ENCODE measurements at regions not wholly inside any gene's neighbourhood (a gene's known extent, or its start where the extent isn't known, plus 50 kb on each side); places are given as distances from the start of the nearest gene placed in this dataset.

GRCh38 chr10:29809383-29809782, 174.6 kb upstream of the SVIL start:
- no peaks in the 10 kb centered on the region for H3K36me3 ChIP-seq (ENCODE audit: control insufficient read depth, insufficient read depth, low read length)
- H3K4me1 ChIP-seq (ENCODE audit: control insufficient read depth, insufficient read depth, low read length, poor library complexity, severe bottlenecking): peaks cover under 1% of the 10 kb centered on the region
- 94 to 100% methylated on average over 3 to 4 of the region's 5 CpGs for WGBS, 2 experiments (ENCODE audit: insufficient coverage in 2 of 2)
- H3K4me3 ChIP-seq (ENCODE audit: extremely low read depth, insufficient read depth, low read length, poor library complexity, severe bottlenecking): no peak overlapping the region
- no peak overlapping the region for H3K27ac ChIP-seq (ENCODE audit: low read depth, low read length, severe bottlenecking)
- H3K9me3 ChIP-seq (ENCODE audit: control insufficient read depth, low read length): no peaks in the 10 kb centered on the region

DNA sequence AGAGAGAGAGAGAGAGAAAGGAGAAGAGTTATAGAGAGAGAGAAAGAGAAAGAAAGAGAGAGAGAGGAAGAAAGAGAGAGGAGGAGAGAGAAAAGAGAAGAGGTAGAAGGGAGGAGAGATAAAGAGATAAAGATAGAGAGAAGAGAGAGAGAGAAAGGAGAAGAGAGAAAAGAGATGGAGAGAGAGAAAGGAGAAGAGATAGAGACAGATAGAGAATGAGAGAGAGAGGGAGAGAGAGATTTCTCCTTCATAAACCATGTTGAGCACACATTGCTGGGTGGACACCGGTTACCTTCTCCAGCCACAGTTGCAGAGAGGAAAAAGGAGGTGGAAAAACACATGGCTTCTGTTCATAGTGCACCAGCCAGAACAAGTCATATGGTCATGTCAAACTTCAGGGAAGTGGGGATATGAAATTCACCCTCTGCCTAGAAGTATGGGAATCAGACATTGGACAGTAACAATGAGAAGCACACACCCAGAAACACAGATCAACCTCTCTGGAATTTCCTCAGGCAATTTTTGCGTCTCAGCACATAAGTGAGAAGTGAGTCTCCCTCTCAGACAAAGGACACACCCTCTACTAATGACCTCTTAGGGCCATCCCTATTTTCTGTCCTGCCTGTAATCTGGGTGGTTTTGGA, 172.5 kb upstream of the SVIL start:
- H3K36me3 ChIP-seq (ENCODE audit: control insufficient read depth, insufficient read depth, low read length): no peaks in the 10 kb centered on the region
- H3K4me1 ChIP-seq (ENCODE audit: control insufficient read depth, insufficient read depth, low read length, poor library complexity, severe bottlenecking): peaks cover 13% of the 10 kb centered on the region
- H3K27ac ChIP-seq (ENCODE audit: low read depth, low read length, severe bottlenecking): no peak overlapping the region
- no peak overlapping the region for H3K4me3 ChIP-seq (ENCODE audit: extremely low read depth, insufficient read depth, low read length, poor library complexity, severe bottlenecking)
- no peaks in the 10 kb centered on the region for H3K9me3 ChIP-seq (ENCODE audit: control insufficient read depth, low read length)
- WGBS, 2 experiments (ENCODE audit: insufficient coverage in 2 of 2): 100% methylated on average over 2 of the region's 2 CpGs; no CpG with 5 or more reads in 1 of the 2 experiments

DNA sequence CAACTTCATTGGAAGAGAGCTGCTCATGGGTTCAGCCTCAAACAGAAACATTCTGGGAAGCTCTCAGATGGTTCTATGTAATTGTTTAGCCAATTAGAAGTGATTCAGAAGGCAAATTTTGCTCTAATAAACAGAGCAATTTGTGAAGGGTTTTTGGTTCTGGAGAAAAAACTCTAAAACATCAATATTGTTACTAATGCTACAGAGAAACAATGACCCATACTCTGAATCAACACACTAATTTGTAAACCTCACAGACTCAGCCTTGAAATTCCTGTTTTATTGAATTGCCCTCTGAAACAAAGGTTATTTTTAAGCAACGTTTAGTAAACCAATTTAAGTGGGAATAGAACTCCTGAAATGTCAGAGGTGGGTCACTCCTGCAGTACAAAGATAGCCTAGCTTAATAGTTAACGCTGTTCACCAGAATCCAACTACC, 171.6 kb upstream of the SVIL start:
- WGBS, 2 experiments (ENCODE audit: insufficient coverage in 2 of 2): 88 to 94% methylated on average over 1 to 2 of the region's 2 CpGs

GRCh38 chr10:29805134-29805723, 170.5 kb upstream of the SVIL start:
- H3K4me3 ChIP-seq (ENCODE audit: extremely low read depth, insufficient read depth, low read length, poor library complexity, severe bottlenecking): no peak overlapping the region
- no peaks in the 10 kb centered on the region for H3K9me3 ChIP-seq (ENCODE audit: control insufficient read depth, low read length)
- peaks cover 13% of the 10 kb centered on the region for H3K4me1 ChIP-seq (ENCODE audit: control insufficient read depth, insufficient read depth, low read length, poor library complexity, severe bottlenecking)
- 79 to 87% methylated on average over 4 to 5 of the region's 5 CpGs for WGBS, 2 experiments (ENCODE audit: insufficient coverage in 2 of 2)
- H3K27ac ChIP-seq (ENCODE audit: low read depth, low read length, severe bottlenecking): no peak overlapping the region
- H3K36me3 ChIP-seq (ENCODE audit: control insufficient read depth, insufficient read depth, low read length): no peaks in the 10 kb centered on the region

More for the DNA sequence above, 171.6 kb upstream of the SVIL start:
- Histone ChIP-seq H3K4me3 (ENCODE audit: extremely low read depth, insufficient read depth, low read length, poor library complexity, severe bottlenecking) (no peak overlapping the region), H3K27ac (ENCODE audit: low read depth, low read length, severe bottlenecking) (no peak overlapping the region), H3K9me3 (ENCODE audit: control insufficient read depth, low read length) (no peaks in the 10 kb centered on the region), H3K36me3 (ENCODE audit: control insufficient read depth, insufficient read depth, low read length) (no peaks in the 10 kb centered on the region), H3K4me1 (ENCODE audit: control insufficient read depth, insufficient read depth, low read length, poor library complexity, severe bottlenecking) (peaks cover 13% of the 10 kb centered on the region)

GRCh38 chr10:29804025-29804852, 169.5 kb upstream of the SVIL start:
- H3K36me3 ChIP-seq (ENCODE audit: control insufficient read depth, insufficient read depth, low read length): no peaks in the 10 kb centered on the region
- peaks cover 13% of the 10 kb centered on the region for H3K4me1 ChIP-seq (ENCODE audit: control insufficient read depth, insufficient read depth, low read length, poor library complexity, severe bottlenecking)
- H3K4me3 ChIP-seq (ENCODE audit: extremely low read depth, insufficient read depth, low read length, poor library complexity, severe bottlenecking): no peak overlapping the region
- no peaks in the 10 kb centered on the region for H3K9me3 ChIP-seq (ENCODE audit: control insufficient read depth, low read length)
- peak overlapping the region; percentile 63 for H3K27ac ChIP-seq (ENCODE audit: low read depth, low read length, severe bottlenecking)
- 93 to 100% methylated on average over 3 to 4 of the region's 5 CpGs for WGBS, 2 experiments (ENCODE audit: insufficient coverage in 2 of 2)

GRCh38 chr10:29802171-29802570, 167.4 kb upstream of the SVIL start:
- Histone ChIP-seq H3K27ac (ENCODE audit: low read depth, low read length, severe bottlenecking) (no peak overlapping the region), H3K4me3 (ENCODE audit: extremely low read depth, insufficient read depth, low read length, poor library complexity, severe bottlenecking) (no peak overlapping the region), H3K36me3 (ENCODE audit: control insufficient read depth, insufficient read depth, low read length) (no peaks in the 10 kb centered on the region), H3K9me3 (ENCODE audit: control insufficient read depth, low read length) (no peaks in the 10 kb centered on the region), H3K4me1 (ENCODE audit: control insufficient read depth, insufficient read depth, low read length, poor library complexity, severe bottlenecking) (peaks cover 15% of the 10 kb centered on the region)
- 95 to 100% methylated on average over 1 to 3 of the region's 3 CpGs for WGBS, 2 experiments (ENCODE audit: insufficient coverage in 2 of 2)

DNA sequence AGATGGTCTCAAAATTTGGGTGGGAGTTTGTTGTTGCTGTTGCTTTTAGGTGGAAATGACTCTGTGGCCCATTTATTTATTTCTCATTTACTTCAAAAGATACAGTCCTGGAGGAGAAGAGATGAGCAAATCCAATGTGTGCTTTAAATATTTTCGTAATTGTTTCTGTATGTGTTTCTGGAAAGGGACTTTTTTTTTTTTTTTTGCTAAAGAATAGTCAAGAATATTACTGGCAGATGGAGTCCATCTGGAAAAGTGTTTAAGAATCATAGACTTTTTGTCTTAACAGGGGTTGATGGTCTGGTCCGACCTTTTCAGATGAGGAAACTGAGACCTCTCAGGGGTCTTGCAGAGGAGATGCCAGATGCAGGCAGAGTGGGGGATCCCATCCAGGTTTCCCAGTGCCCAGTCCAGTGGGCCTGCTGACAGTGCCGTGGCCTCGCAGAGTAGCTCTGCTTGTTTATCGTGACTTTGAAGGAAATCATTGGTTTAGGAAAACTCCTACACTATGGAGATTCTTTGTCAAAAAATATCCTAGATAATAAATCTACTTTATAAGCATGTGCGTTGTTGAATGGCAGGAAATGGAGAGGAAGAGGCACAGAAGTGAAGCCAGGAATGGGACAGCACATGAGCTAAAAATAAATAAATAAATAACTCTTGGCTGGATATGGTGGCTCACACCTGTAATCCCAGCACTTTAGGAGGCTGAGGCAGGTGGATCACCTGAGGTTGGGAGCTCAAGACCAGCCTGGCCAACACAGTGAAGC, 164.3 kb upstream of the SVIL start:
- H3K27ac ChIP-seq (ENCODE audit: low read depth, low read length, severe bottlenecking): no peak overlapping the region
- H3K4me3 ChIP-seq (ENCODE audit: extremely low read depth, insufficient read depth, low read length, poor library complexity, severe bottlenecking): no peak overlapping the region
- H3K36me3 ChIP-seq (ENCODE audit: control insufficient read depth, insufficient read depth, low read length): no peaks in the 10 kb centered on the region
- 92 to 100% methylated on average over 2 to 4 of the region's 6 CpGs for WGBS, 2 experiments (ENCODE audit: insufficient coverage in 2 of 2)
- peaks cover 21% of the 10 kb centered on the region for H3K4me1 ChIP-seq (ENCODE audit: control insufficient read depth, insufficient read depth, low read length, poor library complexity, severe bottlenecking)
- no peaks in the 10 kb centered on the region for H3K9me3 ChIP-seq (ENCODE audit: control insufficient read depth, low read length)

- H3K9me3 ChIP-seq (ENCODE audit: control insufficient read depth, low read length): no peaks in the 10 kb centered on the region
- H3K36me3 ChIP-seq (ENCODE audit: control insufficient read depth, insufficient read depth, low read length): no peaks in the 10 kb centered on the region
- H3K4me1 ChIP-seq (ENCODE audit: control insufficient read depth, insufficient read depth, low read length, poor library complexity, severe bottlenecking): peaks cover 12% of the 10 kb centered on the region
- 100% methylated on average over 1 of the region's 2 CpGs for WGBS, 2 experiments (ENCODE audit: insufficient coverage in 2 of 2)
- no peak overlapping the region for H3K27ac ChIP-seq (ENCODE audit: low read depth, low read length, severe bottlenecking)
- no peak overlapping the region for H3K4me3 ChIP-seq (ENCODE audit: extremely low read depth, insufficient read depth, low read length, poor library complexity, severe bottlenecking)
These were observed 162.8 kb upstream of the SVIL start for GRCh38 chr10:29797616-29798015.

DNA sequence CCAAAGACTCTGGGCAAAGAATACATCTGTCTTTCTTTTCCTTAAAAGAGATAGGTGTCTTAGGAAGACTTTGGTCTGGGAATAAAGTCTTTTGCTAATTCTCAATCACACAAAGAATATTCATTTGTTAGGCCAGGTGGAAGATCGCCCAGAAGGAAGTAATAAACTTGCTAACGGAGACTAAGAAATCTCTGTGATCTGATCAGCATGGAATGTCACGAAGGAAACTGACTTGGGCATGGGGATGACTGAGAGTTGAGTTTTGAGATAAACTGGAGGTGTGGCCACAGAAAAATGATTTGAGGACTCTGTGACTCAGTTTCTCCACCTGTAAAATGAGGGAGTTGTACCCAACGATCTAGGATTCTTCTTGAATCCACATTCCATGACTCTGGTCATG, 161.1 kb upstream of the SVIL start:
- no peak overlapping the region for H3K27ac ChIP-seq (ENCODE audit: low read depth, low read length, severe bottlenecking)
- no peaks in the 10 kb centered on the region for H3K36me3 ChIP-seq (ENCODE audit: control insufficient read depth, insufficient read depth, low read length)
- 88 to 96% methylated on average over 3 to 4 of the region's 4 CpGs for WGBS, 2 experiments (ENCODE audit: insufficient coverage in 2 of 2)
- H3K4me1 ChIP-seq (ENCODE audit: control insufficient read depth, insufficient read depth, low read length, poor library complexity, severe bottlenecking): peaks cover 12% of the 10 kb centered on the region
- no peak overlapping the region for H3K4me3 ChIP-seq (ENCODE audit: extremely low read depth, insufficient read depth, low read length, poor library complexity, severe bottlenecking)
- H3K9me3 ChIP-seq (ENCODE audit: control insufficient read depth, low read length): no peaks in the 10 kb centered on the region

GRCh38 chr10:29794776-29795611, 160.2 kb upstream of the SVIL start:
- no peak overlapping the region for H3K27ac ChIP-seq (ENCODE audit: low read depth, low read length, severe bottlenecking)
- 87 to 94% methylated on average over 3 to 6 of the region's 11 CpGs for WGBS, 2 experiments (ENCODE audit: insufficient coverage in 2 of 2)
- H3K36me3 ChIP-seq (ENCODE audit: control insufficient read depth, insufficient read depth, low read length): no peaks in the 10 kb centered on the region
- peaks cover 12% of the 10 kb centered on the region for H3K4me1 ChIP-seq (ENCODE audit: control insufficient read depth, insufficient read depth, low read length, poor library complexity, severe bottlenecking)
- H3K9me3 ChIP-seq (ENCODE audit: control insufficient read depth, low read length): no peaks in the 10 kb centered on the region
- H3K4me3 ChIP-seq (ENCODE audit: extremely low read depth, insufficient read depth, low read length, poor library complexity, severe bottlenecking): no peak overlapping the region
